ENCODE measurements at regions not wholly inside any gene's neighbourhood (a gene's known extent, or its start where the extent isn't known, plus 50 kb on each side); places are given as distances from the start of the nearest gene placed in this dataset.

- TF ChIP-seq AEBP2 (tag by site-specific recombination; IDR thresholded peaks at IDR 0.05; ENCODE audit: borderline replicate concordance) (no peak), ZNF792 (tag by site-specific recombination; IDR thresholded peaks at IDR 0.05) (no peak), ZNF48 (tag by site-specific recombination; IDR thresholded peaks at IDR 0.05) (no peak)
Measured at GRCh38 chr2:83874066-83874465, 585.0 kb downstream of the SUCLG1 start (continued).

GRCh38 chr2:83873110-83873509, 586.0 kb downstream of the SUCLG1 start:
- ChIA-PET POLR2A (no interaction called here), CTCF (no interaction called here)
- Histone ChIP-seq H3K4me3 (ENCODE audit: low read depth, low read length) (no peak overlapping the region), H3K36me3 (ENCODE audit: control insufficient read depth in 2 of 2, insufficient read depth in 1 of 2, low read length in 2 of 2) (no peaks in the 10 kb centered on the region), H3K4me1 (ENCODE audit: control insufficient read depth, insufficient read depth, low read length) (no peaks in the 10 kb centered on the region), H3K9me3 (ENCODE audit: control insufficient read depth, insufficient read depth, low read depth, low read length) (no peaks in the 10 kb centered on the region), H3K27ac (ENCODE audit: extremely low read depth, low read depth, low read length) (no peak overlapping the region)
- TF ChIP-seq IKZF3 (tag by site-specific recombination; IDR thresholded peaks at IDR 0.05) (no peak), ZNF510 (tag by site-specific recombination; IDR thresholded peaks at IDR 0.05; ENCODE audit: insufficient replicate concordance) (no peak), ZNF133 (tag by site-specific recombination; IDR thresholded peaks at IDR 0.05) (no peak), TRIM28 (IDR thresholded peaks at IDR 0.05; ENCODE audit: borderline replicate concordance, low read length) (no peak), ZNF132 (tag by site-specific recombination; IDR thresholded peaks at IDR 0.05; ENCODE audit: borderline replicate concordance) (no peak), ZNF521 (tag by site-specific recombination; IDR thresholded peaks at IDR 0.05) (no peak), ZXDB (tag by site-specific recombination; IDR thresholded peaks at IDR 0.05) (no peak), ZNF350 (tag by site-specific recombination; IDR thresholded peaks at IDR 0.05) (no peak), ZNF776 (tag by site-specific recombination; IDR thresholded peaks at IDR 0.05; ENCODE audit: borderline replicate concordance) (no peak), ZNF394 (tag by site-specific recombination; IDR thresholded peaks at IDR 0.05; ENCODE audit: borderline replicate concordance) (no peak), ZNF449 (tag by site-specific recombination; IDR thresholded peaks at IDR 0.05) (no peak), ZNF169 (tag by site-specific recombination; IDR thresholded peaks at IDR 0.05) (no peak), GLI2 (tag by site-specific recombination; IDR thresholded peaks at IDR 0.05; ENCODE audit: borderline replicate concordance, low read depth) (no peak)
- TF ChIP-seq, protein P1, sequence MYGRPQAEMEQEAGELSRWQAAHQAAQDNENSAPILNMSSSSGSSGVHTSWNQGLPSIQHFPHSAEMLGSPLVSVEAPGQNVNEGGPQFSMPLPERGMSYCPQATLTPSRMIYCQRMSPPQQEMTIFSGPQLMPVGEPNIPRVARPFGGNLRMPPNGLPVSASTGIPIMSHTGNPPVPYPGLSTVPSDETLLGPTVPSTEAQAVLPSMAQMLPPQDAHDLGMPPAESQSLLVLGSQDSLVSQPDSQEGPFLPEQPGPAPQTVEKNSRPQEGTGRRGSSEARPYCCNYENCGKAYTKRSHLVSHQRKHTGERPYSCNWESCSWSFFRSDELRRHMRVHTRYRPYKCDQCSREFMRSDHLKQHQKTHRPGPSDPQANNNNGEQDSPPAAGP (tag by site-specific recombination; IDR thresholded peaks at IDR 0.05), result no peak

GRCh38 chr2:83866211-83866610, 592.9 kb downstream of the SUCLG1 start:
- no peaks in the 10 kb centered on the region for H3K9me3 ChIP-seq (ENCODE audit: control insufficient read depth, insufficient read depth, low read depth, low read length)
- H3K27ac ChIP-seq (ENCODE audit: extremely low read depth, low read depth, low read length), result no peak overlapping the region
- H3K4me1 ChIP-seq (ENCODE audit: control insufficient read depth, insufficient read depth, low read length), result no peaks in the 10 kb centered on the region
- no peak for TF ChIP-seq ZNF175 (tag by site-specific recombination; IDR thresholded peaks at IDR 0.05)
- TF ChIP-seq ZBTB26 (tag by site-specific recombination; optimal IDR thresholded peaks at IDR 0.05), result no peak
- no peak for TF ChIP-seq ZNF391 (tag by site-specific recombination; IDR thresholded peaks at IDR 0.05; ENCODE audit: borderline replicate concordance, low read depth)
- no peak for TF ChIP-seq ZNF140 (tag by site-specific recombination; IDR thresholded peaks at IDR 0.05)
- TF ChIP-seq ZFP69B (tag by site-specific recombination; IDR thresholded peaks at IDR 0.05), result no peak
- CTCF ChIA-PET, result no interaction called here
- POLR2A ChIA-PET, result no interaction called here
- no peak overlapping the region for H3K4me3 ChIP-seq (ENCODE audit: low read depth, low read length)
- H3K36me3 ChIP-seq (ENCODE audit: control insufficient read depth in 2 of 2, insufficient read depth in 1 of 2, low read length in 2 of 2), result no peaks in the 10 kb centered on the region

Data from HEK293 (cell line).